GM23248 (cell line): ENCODE measurements at regions not wholly inside any gene's neighbourhood (a gene's known extent, or its start where the extent isn't known, plus 50 kb on each side); places are given as distances from the start of the nearest gene placed in this dataset.

Experiments used
- DNase-seq: peaks from one replicate; pipeline ENCODE4 v3.0.0-alpha.2; 2015
- H2AFZ ChIP-seq: fragments of 200-600 bp; sonication (generic); 2 replicates; pipeline ENCODE4 v1.6.1; 2016; ENCODE audit warnings: antibody characterized with exemption
- H3F3A ChIP-seq: fragments of 200-600 bp; sonication (generic); 2 replicates; pipeline ENCODE4 v1.6.1; 2016; ENCODE audit warnings: mild to moderate bottlenecking, antibody characterized with exemption, mixed run types; ENCODE audit not compliant: insufficient read depth
- H3K27ac ChIP-seq: fragments of 200-600 bp; sonication (generic); 2 replicates; pipeline ENCODE4 v1.5.1; 2016; ENCODE audit warnings: mild to moderate bottlenecking
- H3K27me3 ChIP-seq: fragments of 200-600 bp; sonication (generic); replicated peaks from 2 replicates; pipeline ENCODE4 v1.6.1; 2016; ENCODE audit warnings: mild to moderate bottlenecking; ENCODE audit not compliant: insufficient read depth
- H3K36me3 ChIP-seq: fragments of 200-600 bp; sonication (generic); 2 replicates; pipeline ENCODE4 v1.6.1; 2016; ENCODE audit warnings: low read depth, mild to moderate bottlenecking
- H3K4me1 ChIP-seq: fragments of 200-600 bp; sonication (generic); 2 replicates; pipeline ENCODE4 v1.6.1; 2016; ENCODE audit warnings: mild to moderate bottlenecking; ENCODE audit not compliant: insufficient read depth
- H3K4me2 ChIP-seq: fragments of 200-600 bp; sonication (generic); one replicate; pipeline ENCODE4 v1.6.1; 2016; ENCODE audit warnings: mild to moderate bottlenecking; ENCODE audit not compliant: unreplicated experiment
- H3K4me3 ChIP-seq: fragments of 200-600 bp; sonication (generic); 2 replicates; pipeline ENCODE4 v1.5.1; 2016; ENCODE audit warnings: mild to moderate bottlenecking
- H3K79me2 ChIP-seq: fragments of 200-600 bp; sonication (generic); 2 replicates; pipeline ENCODE4 v1.6.1; 2016; ENCODE audit warnings: mild to moderate bottlenecking; ENCODE audit not compliant: insufficient read depth
- H3K9ac ChIP-seq: fragments of 200-600 bp; sonication (generic); 2 replicates; pipeline ENCODE4 v1.6.1; 2016; ENCODE audit warnings: mild to moderate bottlenecking
- H3K9me2 ChIP-seq: fragments of 200-600 bp; sonication (generic); 2 replicates; pipeline ENCODE4 v1.6.1; 2016; ENCODE audit warnings: mixed run types, mild to moderate bottlenecking, moderate library complexity; ENCODE audit not compliant: insufficient read depth
- H3K9me3 ChIP-seq: fragments of 200-600 bp; sonication (generic); one replicate; pipeline ENCODE4 v1.6.1; 2017; ENCODE audit warnings: low read depth
- H4K20me1 ChIP-seq: fragments of 200-600 bp; sonication (generic); 2 replicates; pipeline ENCODE4 v1.6.0; 2016; ENCODE audit not compliant: insufficient read depth
- EZH2 ChIP-seq: fragments of 200-600 bp; sonication (generic); IDR thresholded peaks from 2 replicates; pipeline ENCODE4 v1.6.1; 2018; ENCODE audit warnings: antibody characterized with exemption, mild to moderate bottlenecking; ENCODE audit not compliant: insufficient read depth, poor library complexity, severe bottlenecking
- EZH2phosphoT487 ChIP-seq: fragments of 200-600 bp; sonication (generic); IDR thresholded peaks from 2 replicates; pipeline ENCODE4 v1.6.1; 2018; ENCODE audit warnings: antibody characterized with exemption, moderate library complexity, mild to moderate bottlenecking, low read depth; ENCODE audit not compliant: insufficient read depth
- WGBS, 2 experiments: methylation state at CpG; one replicate each; pipeline ENCODE4 v1.1.6; 2015 to 2017; ENCODE audit warnings: low lambda C conversion rate in 2 of 2, low coverage in 1 of 2; ENCODE audit errors: missing lambda C conversion rate in 2 of 2; 5-methylcytosine and 5-hydroxymethylcytosine counted together
- in situ Hi-C: fragments of 300-500 bp; cut with MboI; formaldehyde crosslinking; loops from 2 replicates; pipeline ENCODE4 v1.15.0; 2020

DNA sequence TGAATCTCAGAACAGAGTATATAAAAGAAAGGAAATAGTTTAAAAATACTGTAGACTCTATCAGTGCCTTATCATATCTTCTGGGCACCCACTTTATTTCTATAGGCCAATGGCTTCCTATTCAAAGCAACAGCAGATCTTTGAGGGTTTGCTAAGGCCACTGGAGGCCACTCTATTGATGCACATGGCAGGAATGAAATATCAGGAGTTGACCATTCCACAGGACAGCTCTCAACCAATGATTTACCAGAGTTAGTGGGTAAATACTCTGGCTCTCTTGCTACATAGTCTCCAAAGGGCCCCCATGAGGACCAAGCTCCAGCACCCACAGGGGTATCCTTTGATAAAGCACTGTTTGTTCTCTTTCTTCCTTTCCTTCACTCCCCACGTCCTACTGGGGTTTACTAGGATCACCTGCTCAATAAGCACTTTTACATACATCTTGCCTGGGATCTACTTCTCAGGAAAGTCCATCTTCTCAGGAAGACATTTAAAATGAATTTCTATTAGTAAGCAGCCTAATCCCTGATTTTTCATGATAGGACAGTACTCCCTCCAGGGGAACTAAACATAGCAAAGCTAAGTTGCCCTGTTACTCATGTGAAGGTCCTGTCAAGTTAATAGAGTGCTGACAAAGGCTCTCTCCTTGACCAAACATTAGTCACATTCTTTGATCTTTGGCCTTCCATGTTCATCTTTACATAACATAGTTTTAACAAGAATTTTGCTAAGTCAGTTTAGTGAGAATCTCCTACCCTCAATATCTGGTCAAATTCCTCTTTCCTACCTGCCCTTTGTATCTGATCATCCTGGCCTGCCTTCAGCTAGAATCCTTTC, 459.7 kb downstream of the GRXCR1 start:
- Histone ChIP-seq H3K4me3 (no peak overlapping the region), H3F3A (no peaks in the 10 kb centered on the region), H2AFZ (no peak overlapping the region), H3K36me3 (no peaks in the 10 kb centered on the region), H3K9ac (no peak overlapping the region), H3K9me2 (no peaks in the 10 kb centered on the region), H4K20me1 (no peaks in the 10 kb centered on the region), H3K27ac (no peak overlapping the region), H3K27me3 (no peaks in the 10 kb centered on the region), H3K4me1 (peaks cover 9% of the 10 kb centered on the region), H3K9me3 (no peaks in the 10 kb centered on the region), H3K79me2 (no peaks in the 10 kb centered on the region), H3K4me2 (no peak overlapping the region)
- TF ChIP-seq EZH2phosphoT487 (no peak), EZH2 (no peak)
- DNase-seq = no peak
- in situ Hi-C loops = no loop called here
- WGBS, 2 experiments = 0% methylated on average over 1 of the region's 1 CpG

- Histone ChIP-seq H3K27me3 (no peaks in the 10 kb centered on the region), H3F3A (no peaks in the 10 kb centered on the region), H3K4me2 (no peak overlapping the region), H3K9me2 (no peaks in the 10 kb centered on the region), H3K9me3 (no peaks in the 10 kb centered on the region), H2AFZ (no peak overlapping the region), H3K4me1 (peaks cover 9% of the 10 kb centered on the region), H4K20me1 (no peaks in the 10 kb centered on the region), H3K27ac (no peak overlapping the region), H3K36me3 (no peaks in the 10 kb centered on the region), H3K4me3 (no peak overlapping the region), H3K9ac (no peak overlapping the region), H3K79me2 (no peaks in the 10 kb centered on the region)
- WGBS, 2 experiments = 48 to 53% methylated on average over 3 of the region's 3 CpGs
- in situ Hi-C loops = no loop called here
- DNase-seq = no peak
- TF ChIP-seq EZH2phosphoT487 = no peak
- TF ChIP-seq EZH2 = no peak
Measured at GRCh38 chr4:43352859-43353258, 460.3 kb downstream of the GRXCR1 start.

DNA sequence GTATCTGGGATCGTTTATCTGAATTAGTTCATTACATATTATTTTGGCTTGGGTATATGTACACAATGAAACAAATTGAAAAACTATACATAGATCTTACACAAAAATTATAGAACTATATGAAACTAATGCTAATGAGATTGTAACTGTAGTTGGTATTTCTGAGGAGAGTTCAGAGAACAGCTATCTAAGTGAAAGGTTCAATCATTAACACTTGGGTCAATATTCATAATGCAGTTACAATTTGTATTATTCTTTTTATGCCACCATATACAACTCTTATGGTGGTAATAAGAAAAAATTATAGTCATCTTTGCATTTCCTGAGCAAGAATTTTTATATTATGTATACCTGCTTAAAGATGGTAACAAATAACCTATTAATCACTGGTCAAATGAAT, 461.0 kb downstream of the GRXCR1 start:
- H3K4me3 ChIP-seq = no peak overlapping the region
- H3K27me3 ChIP-seq = no peaks in the 10 kb centered on the region
- no peak overlapping the region for H3K9ac ChIP-seq
- peaks cover 5% of the 10 kb centered on the region for H3K4me1 ChIP-seq
- no peak overlapping the region for H3K27ac ChIP-seq
- H3K36me3 ChIP-seq = no peaks in the 10 kb centered on the region
- H3K9me2 ChIP-seq = no peaks in the 10 kb centered on the region
- no peaks in the 10 kb centered on the region for H3K79me2 ChIP-seq
- no peaks in the 10 kb centered on the region for H3F3A ChIP-seq
- H2AFZ ChIP-seq = no peak overlapping the region
- H3K4me2 ChIP-seq = no peak overlapping the region
- in situ Hi-C loops = no loop called here
- no peaks in the 10 kb centered on the region for H4K20me1 ChIP-seq
- H3K9me3 ChIP-seq = no peaks in the 10 kb centered on the region
- no peak for TF ChIP-seq EZH2phosphoT487
- no peak for DNase-seq
- 44 to 59% methylated on average over 1 of the region's 1 CpG for WGBS, 2 experiments

DNA sequence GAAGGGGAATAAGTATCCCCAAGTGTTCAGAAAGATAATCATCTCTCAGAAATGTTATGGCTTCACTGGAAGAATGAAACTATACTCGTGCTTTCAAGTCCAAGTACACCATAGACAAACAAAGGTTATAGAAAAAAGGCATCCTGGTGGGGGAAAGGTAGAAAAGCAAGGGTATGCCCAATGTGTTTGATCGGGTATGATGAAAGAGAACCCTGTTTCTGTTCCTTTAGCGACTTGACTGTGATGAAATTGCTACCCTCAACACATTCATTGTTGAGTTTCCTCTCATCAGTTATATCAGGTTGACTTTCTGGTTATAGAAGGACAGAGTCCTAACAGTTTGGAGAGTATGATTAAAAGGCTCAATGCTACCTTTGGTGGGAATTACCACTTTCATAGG, 464.3 kb downstream of the GRXCR1 start:
- DNase-seq = no peak
- Histone ChIP-seq H3K27me3 (no peaks in the 10 kb centered on the region), H3F3A (no peaks in the 10 kb centered on the region), H3K4me2 (no peak overlapping the region), H3K79me2 (no peaks in the 10 kb centered on the region), H3K4me3 (no peak overlapping the region), H2AFZ (no peak overlapping the region), H4K20me1 (no peaks in the 10 kb centered on the region), H3K4me1 (no peaks in the 10 kb centered on the region), H3K9me2 (no peaks in the 10 kb centered on the region), H3K36me3 (no peaks in the 10 kb centered on the region), H3K9me3 (no peaks in the 10 kb centered on the region), H3K9ac (no peak overlapping the region), H3K27ac (no peak overlapping the region)
- in situ Hi-C loops = no loop called here
- WGBS, 2 experiments = 68 to 83% methylated on average over 3 of the region's 3 CpGs
- TF ChIP-seq EZH2 (no peak), EZH2phosphoT487 (no peak)
